Keratinocyte (primary cell): ENCODE measurements at regions not wholly inside any gene's neighbourhood (a gene's known extent, or its start where the extent isn't known, plus 50 kb on each side); places are given as distances from the start of the nearest gene placed in this dataset.

Experiments
- DNase-seq: peaks from one replicate; pipeline ENCODE4 v3.0.0-alpha.2; 2011; ENCODE audit warnings: low read depth, missing footprints, low spot score
- FAIRE-seq: peaks from 2 replicates; lab custom pipeline; 2011; peaks lifted over from hg19 to GRCh38; lab: Jason Lieb, UNC
- H2AFZ ChIP-seq: 2 replicates; pipeline ENCODE4 v1.6.0; 2012; ENCODE audit warnings: low read length, control low read depth, inconsistent platforms; ENCODE audit not compliant: control insufficient read depth
- H3K27ac ChIP-seq: 2 replicates; pipeline ENCODE4 v1.5.1; 2011; ENCODE audit warnings: low read length; ENCODE audit not compliant: control insufficient read depth, insufficient read depth
- H3K27me3 ChIP-seq: 3 replicates; pipeline ENCODE4 v1.6.0; 2011; ENCODE audit warnings: low read length; ENCODE audit not compliant: control insufficient read depth, insufficient read depth; ENCODE audit errors: extremely low read depth
- H3K36me3 ChIP-seq, 2 experiments: 2 replicates in 1 of 2; 3 replicates in 1 of 2; pipeline ENCODE4 v1.5.1; 2011; ENCODE audit warnings: low read length in 2 of 2, mild to moderate bottlenecking in 1 of 2; ENCODE audit not compliant: control insufficient read depth in 2 of 2, insufficient read depth in 2 of 2; ENCODE audit errors: extremely low read depth in 1 of 2
- H3K4me1 ChIP-seq: 3 replicates; pipeline ENCODE4 v1.5.1; 2011; ENCODE audit warnings: low read length; ENCODE audit not compliant: control insufficient read depth, insufficient read depth; ENCODE audit errors: extremely low read depth
- H3K4me2 ChIP-seq: 3 replicates; pipeline ENCODE4 v1.6.0; 2011; ENCODE audit warnings: low read depth, low read length; ENCODE audit not compliant: control insufficient read depth, insufficient read depth; ENCODE audit errors: extremely low read depth
- H3K4me3 ChIP-seq, 3 experiments: fragments of 200-600 bp in 1 of 3; sonication (generic) in 1 of 3; 2 replicates in 2 of 3; 3 replicates in 1 of 3; pipeline ENCODE4 v1.5.1; 2011 to 2016; ENCODE audit warnings: low read length in 3 of 3, mild to moderate bottlenecking in 3 of 3, control low read depth in 2 of 3, inconsistent platforms in 1 of 3, low read depth in 1 of 3, mixed read lengths in 1 of 3, mixed run types in 1 of 3, moderate library complexity in 1 of 3; ENCODE audit not compliant: control insufficient read depth in 2 of 3, insufficient read depth in 2 of 3; ENCODE audit errors: extremely low read depth in 1 of 3
- H3K79me2 ChIP-seq: 2 replicates; pipeline ENCODE4 v1.6.0; 2012; ENCODE audit warnings: low read length; ENCODE audit not compliant: control insufficient read depth, insufficient read depth
- H3K9ac ChIP-seq: 3 replicates; pipeline ENCODE4 v1.6.0; 2011; ENCODE audit warnings: low read length; ENCODE audit not compliant: control insufficient read depth, insufficient read depth; ENCODE audit errors: extremely low read depth
- H3K9me1 ChIP-seq: 3 replicates; pipeline ENCODE4 v1.6.0; 2011; ENCODE audit warnings: low read length; ENCODE audit not compliant: control insufficient read depth, insufficient read depth; ENCODE audit errors: extremely low read depth
- H3K9me3 ChIP-seq: 2 replicates; pipeline ENCODE4 v1.5.1; 2012; ENCODE audit warnings: low read depth, low read length; ENCODE audit not compliant: control insufficient read depth
- H4K20me1 ChIP-seq: 3 replicates; pipeline ENCODE4 v1.6.0; 2011; ENCODE audit warnings: low read length; ENCODE audit not compliant: control insufficient read depth, insufficient read depth; ENCODE audit errors: extremely low read depth
- CTCF ChIP-seq, 3 experiments: IDR thresholded peaks in 1 of 3; conservative IDR thresholded peaks in 1 of 3; optimal IDR thresholded peaks in 1 of 3; 2 replicates in 2 of 3; 3 replicates in 1 of 3; pipeline versions ENCODE3 to v1.5.1; 2011; ENCODE audit warnings: low read length in 3 of 3, mild to moderate bottlenecking in 3 of 3, moderate library complexity in 2 of 3, control low read depth in 1 of 3, inconsistent platforms in 1 of 3; ENCODE audit not compliant: insufficient read depth in 2 of 3; ENCODE audit errors: extremely low read depth in 1 of 3
- EZH2 ChIP-seq: IDR thresholded peaks from one replicate; pipeline ENCODE4 v1.6.1; 2012; ENCODE audit warnings: inconsistent platforms, mild to moderate bottlenecking, low read length, moderate library complexity
- dilution Hi-C: fragments of 300-500 bp; cut with MboI; formaldehyde crosslinking; loops from one replicate; pipeline ENCODE4 v1.7.0; 2020; ENCODE audit warnings: low sequenced_read_pairs; ENCODE audit not compliant: extremely low pct_ligation_motif_present

- Histone ChIP-seq H3K27ac (no peak overlapping the region), H3K9me3 (no peaks in the 10 kb centered on the region), H3K9ac (no peak overlapping the region), H3K4me1 (no peaks in the 10 kb centered on the region), H3K4me3 (no peak overlapping the region), H4K20me1 (no peaks in the 10 kb centered on the region), H3K27me3 (no peaks in the 10 kb centered on the region), H3K79me2 (no peaks in the 10 kb centered on the region), H2AFZ (no peak overlapping the region), H3K4me2 (no peak overlapping the region), H3K36me3 (no peaks in the 10 kb centered on the region), H3K9me1 (no peaks in the 10 kb centered on the region)
- no peak for DNase-seq
- no peak for TF ChIP-seq EZH2
- no peak for TF ChIP-seq CTCF (optimal IDR thresholded peaks at IDR 0.05 in 1 of 3, IDR thresholded peaks at IDR 0.05 in 1 of 3, conservative IDR thresholded peaks at IDR 0.05 in 1 of 3; ENCODE audit: extremely low read depth in 1 of 3, insufficient read depth in 2 of 3, low read length in 3 of 3)
- no peak for FAIRE-seq
- dilution Hi-C loops = no loop called here
Observed at GRCh38 chr1:105664495-105664894, 1392.0 kb upstream of the PRMT6 start.

GRCh38 chr1:105678334-105678733 is 1378.1 kb upstream of the PRMT6 start:
- no peak overlapping the region for H3K4me3 ChIP-seq
- no peaks in the 10 kb centered on the region for H4K20me1 ChIP-seq
- no peaks in the 10 kb centered on the region for H3K4me1 ChIP-seq
- TF ChIP-seq CTCF (optimal IDR thresholded peaks at IDR 0.05 in 1 of 3, IDR thresholded peaks at IDR 0.05 in 1 of 3, conservative IDR thresholded peaks at IDR 0.05 in 1 of 3; ENCODE audit: extremely low read depth in 1 of 3, insufficient read depth in 2 of 3, low read length in 3 of 3) = no peak
- no peak for TF ChIP-seq EZH2
- dilution Hi-C loops = no loop called here
- DNase-seq (no peak), FAIRE-seq (no peak)
- no peaks in the 10 kb centered on the region for H3K9me1 ChIP-seq
- H3K9me3 ChIP-seq = no peaks in the 10 kb centered on the region
- no peak overlapping the region for H2AFZ ChIP-seq
- H3K4me2 ChIP-seq = no peak overlapping the region
- no peaks in the 10 kb centered on the region for H3K79me2 ChIP-seq
- H3K9ac ChIP-seq = no peak overlapping the region
- H3K27ac ChIP-seq = no peak overlapping the region
- H3K27me3 ChIP-seq = no peaks in the 10 kb centered on the region
- H3K36me3 ChIP-seq = no peaks in the 10 kb centered on the region
